Lower lobe of right lung (tissue), 2 donors: ENCODE measurements at regions not wholly inside any gene's neighbourhood (a gene's known extent, or its start where the extent isn't known, plus 50 kb on each side); places are given as distances from the start of the nearest gene placed in this dataset.

ENCODE experiments used
- ATAC-seq, 2 donors: fragments of 200-7000 bp; cut with Tn5 transposase; one replicate each; pipeline ENCODE4 v1.9.1; 2020 to 2022; ENCODE audit warnings: mild to moderate bottlenecking in 2 of 2, moderate library complexity in 2 of 2
- DNase-seq: peaks from one replicate; pipeline ENCODE4 v3.0.0-alpha.2; 2020
- H3K27ac ChIP-seq: fragments of 200-600 bp; one replicate; pipeline ENCODE4 v1.8.0; 2022
- H3K27me3 ChIP-seq: fragments of 200-600 bp; one replicate; pipeline ENCODE4 v1.8.0; 2022; ENCODE audit warnings: low read depth
- H3K36me3 ChIP-seq: fragments of 200-600 bp; one replicate; pipeline ENCODE4 v1.8.0; 2022; ENCODE audit warnings: mild to moderate bottlenecking
- H3K4me1 ChIP-seq: fragments of 200-600 bp; one replicate; pipeline ENCODE4 v1.8.0; 2022
- H3K4me3 ChIP-seq: fragments of 200-600 bp; one replicate; pipeline ENCODE4 v1.8.0; 2022; ENCODE audit warnings: mild to moderate bottlenecking
- H3K9me3 ChIP-seq: fragments of 200-600 bp; one replicate; pipeline ENCODE4 v1.8.0; 2022
- intact Hi-C: fragments of 100-400 bp; cut with DNase I; formaldehyde crosslinking; loops from one replicate; pipeline ENCODE4 v1.11.0; 2022
- TF ChIP-seq, protein P1 (sequence below): fragments of 200-600 bp; IDR thresholded peaks from one replicate; pipeline ENCODE4 v1.8.0; 2022; ENCODE audit warnings: antibody characterized with exemption, mild to moderate bottlenecking
- donor health status: DM: no; HTN: yes; CAD: no; lungs with severe emphysema.

DNA sequence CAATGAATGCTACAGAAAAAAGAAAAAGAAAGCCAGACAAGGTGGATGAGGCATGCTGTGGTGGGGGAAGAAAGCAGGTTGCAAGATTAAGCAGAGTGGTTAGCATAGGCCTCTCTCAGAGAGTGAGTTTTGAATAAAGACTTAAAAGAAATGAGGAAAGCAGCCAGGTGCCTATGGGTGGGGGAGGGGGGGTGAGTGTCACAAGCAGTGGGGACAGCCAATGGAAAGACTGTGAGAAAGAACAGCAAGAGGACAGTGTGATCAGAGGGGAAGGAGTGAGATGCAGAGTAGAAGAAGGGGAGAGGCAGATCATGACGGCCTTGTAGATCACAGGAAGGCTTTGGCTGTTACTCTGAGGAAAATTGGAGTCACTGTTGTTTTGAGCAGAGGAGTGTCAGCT is 162.5 kb downstream of the SOX3 start:
- TF ChIP-seq, protein P1, sequence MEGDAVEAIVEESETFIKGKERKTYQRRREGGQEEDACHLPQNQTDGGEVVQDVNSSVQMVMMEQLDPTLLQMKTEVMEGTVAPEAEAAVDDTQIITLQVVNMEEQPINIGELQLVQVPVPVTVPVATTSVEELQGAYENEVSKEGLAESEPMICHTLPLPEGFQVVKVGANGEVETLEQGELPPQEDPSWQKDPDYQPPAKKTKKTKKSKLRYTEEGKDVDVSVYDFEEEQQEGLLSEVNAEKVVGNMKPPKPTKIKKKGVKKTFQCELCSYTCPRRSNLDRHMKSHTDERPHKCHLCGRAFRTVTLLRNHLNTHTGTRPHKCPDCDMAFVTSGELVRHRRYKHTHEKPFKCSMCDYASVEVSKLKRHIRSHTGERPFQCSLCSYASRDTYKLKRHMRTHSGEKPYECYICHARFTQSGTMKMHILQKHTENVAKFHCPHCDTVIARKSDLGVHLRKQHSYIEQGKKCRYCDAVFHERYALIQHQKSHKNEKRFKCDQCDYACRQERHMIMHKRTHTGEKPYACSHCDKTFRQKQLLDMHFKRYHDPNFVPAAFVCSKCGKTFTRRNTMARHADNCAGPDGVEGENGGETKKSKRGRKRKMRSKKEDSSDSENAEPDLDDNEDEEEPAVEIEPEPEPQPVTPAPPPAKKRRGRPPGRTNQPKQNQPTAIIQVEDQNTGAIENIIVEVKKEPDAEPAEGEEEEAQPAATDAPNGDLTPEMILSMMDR = no peak
- H3K4me3 ChIP-seq = no peak overlapping the region
- no peaks in the 10 kb centered on the region for H3K9me3 ChIP-seq
- no peak overlapping the region for H3K27ac ChIP-seq
- DNase-seq (no peak), ATAC-seq (no peak)
- H3K4me1 ChIP-seq = no peaks in the 10 kb centered on the region
- intact Hi-C loops = no loop called here
- no peaks in the 10 kb centered on the region for H3K27me3 ChIP-seq
- no peaks in the 10 kb centered on the region for H3K36me3 ChIP-seq

DNA sequence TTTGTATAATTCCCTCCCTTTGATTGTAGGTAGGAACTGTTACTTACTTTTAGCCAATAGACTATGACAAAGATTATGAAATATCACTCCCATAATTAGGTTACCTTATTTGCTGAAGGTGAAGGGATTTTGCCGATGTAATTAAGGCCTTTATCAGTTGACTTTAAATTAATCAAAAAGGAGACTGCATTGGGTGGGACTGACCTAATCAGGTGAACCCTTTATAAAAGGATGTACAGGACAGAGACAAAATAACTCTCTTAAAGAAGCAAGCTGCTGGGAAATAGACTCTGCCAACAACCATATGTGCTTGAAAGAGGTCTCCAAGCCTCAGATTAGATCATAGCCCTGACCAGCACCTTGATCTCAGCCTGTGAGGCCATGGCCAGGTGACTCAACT is 167.6 kb downstream of the SOX3 start:
- H3K36me3 ChIP-seq = no peaks in the 10 kb centered on the region
- no peak for DNase-seq
- no peaks in the 10 kb centered on the region for H3K9me3 ChIP-seq
- no peaks in the 10 kb centered on the region for H3K4me1 ChIP-seq
- no peak overlapping the region for H3K4me3 ChIP-seq
- TF ChIP-seq, protein P1 = no peak
- intact Hi-C loops = no loop called here
- no peak for ATAC-seq
- H3K27ac ChIP-seq = no peak overlapping the region
- H3K27me3 ChIP-seq = no peaks in the 10 kb centered on the region

DNA sequence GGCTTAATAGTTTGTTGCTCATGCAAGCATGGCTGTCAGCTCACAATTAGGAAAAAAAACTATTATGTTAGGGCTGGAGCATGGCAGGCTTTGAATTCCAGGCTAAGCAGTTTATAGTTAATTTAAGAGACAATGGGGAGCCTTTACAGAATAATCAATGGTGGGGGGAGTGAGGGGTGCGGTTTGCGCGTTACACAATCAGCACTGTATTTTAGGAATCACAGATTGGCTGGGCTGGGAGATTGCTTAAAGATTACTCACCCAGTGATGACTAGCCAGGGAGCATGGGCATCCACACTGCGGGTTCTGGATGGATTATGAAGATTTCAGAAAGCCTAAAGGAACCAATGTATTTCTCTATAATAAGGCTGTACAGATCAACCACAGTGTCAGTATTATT is 186.6 kb downstream of the SOX3 start:
- ATAC-seq (no peak), DNase-seq (no peak)
- H3K9me3 ChIP-seq = no peaks in the 10 kb centered on the region
- H3K27me3 ChIP-seq = no peaks in the 10 kb centered on the region
- H3K27ac ChIP-seq = no peak overlapping the region
- TF ChIP-seq, protein P1 = no peak
- no peak overlapping the region for H3K4me3 ChIP-seq
- intact Hi-C loops = no loop called here
- no peaks in the 10 kb centered on the region for H3K4me1 ChIP-seq
- H3K36me3 ChIP-seq = no peaks in the 10 kb centered on the region

DNA sequence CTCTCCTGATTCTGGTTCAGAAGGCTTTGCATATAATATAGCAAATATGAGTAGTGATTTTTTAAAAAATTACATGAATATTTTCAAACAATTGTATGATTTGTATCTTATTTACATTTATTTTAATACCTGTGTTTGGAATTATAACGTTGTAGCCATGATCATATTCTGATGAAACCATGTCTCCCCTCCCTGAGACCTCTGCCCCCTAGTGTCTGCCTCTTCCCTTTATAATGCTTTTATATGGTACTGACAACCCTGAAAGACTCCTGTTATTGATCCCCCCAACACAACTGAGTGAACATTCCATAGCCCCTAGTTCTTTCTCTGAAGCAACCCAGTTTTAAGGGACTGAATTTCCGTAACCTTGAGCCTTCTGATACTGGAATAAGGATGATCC is 187.4 kb downstream of the SOX3 start:
- DNase-seq (no peak), ATAC-seq (no peak)
- Histone ChIP-seq H3K36me3 (no peaks in the 10 kb centered on the region), H3K4me1 (no peaks in the 10 kb centered on the region), H3K27me3 (no peaks in the 10 kb centered on the region), H3K9me3 (no peaks in the 10 kb centered on the region), H3K27ac (no peak overlapping the region), H3K4me3 (no peak overlapping the region)
- intact Hi-C loops = no loop called here
- TF ChIP-seq, protein P1 = no peak

DNA sequence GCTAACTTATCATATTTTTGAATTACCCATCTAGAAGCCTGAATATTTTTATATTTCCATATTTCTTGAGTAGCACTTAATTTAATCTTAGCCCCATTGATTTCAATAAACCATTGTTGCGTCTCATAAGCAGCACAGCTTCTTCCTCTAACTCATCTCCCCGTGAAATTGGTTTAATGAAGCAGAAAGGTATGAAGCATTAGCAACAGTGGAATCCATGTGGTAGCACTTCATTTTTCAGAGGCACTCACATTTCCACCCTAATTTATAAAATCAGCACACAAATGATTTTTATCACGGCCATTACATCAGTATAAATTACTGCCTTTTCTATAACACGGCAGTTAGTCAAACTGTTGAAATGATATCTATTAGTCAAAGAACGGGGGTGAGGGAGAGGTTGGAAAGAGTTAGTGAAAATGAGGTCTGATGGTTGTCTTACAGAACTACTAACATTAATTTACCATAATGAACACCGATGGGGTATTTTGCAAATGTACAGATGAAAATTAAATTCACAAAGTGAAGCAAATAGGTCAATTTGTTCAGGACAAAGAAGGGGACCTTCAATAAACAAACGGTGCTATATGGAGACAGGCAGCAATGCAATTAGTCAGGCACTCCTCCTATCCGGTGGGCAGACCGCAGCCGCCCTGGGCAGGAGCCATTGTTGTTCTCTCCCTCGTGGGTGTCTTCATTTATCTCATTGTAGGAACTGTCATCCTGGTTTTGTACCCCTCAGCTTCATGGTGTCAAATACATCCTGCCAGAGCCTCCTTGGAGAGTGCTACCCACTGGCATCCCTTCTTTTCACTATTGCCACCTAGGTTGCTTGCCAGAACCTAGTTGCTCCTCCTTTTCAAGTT is 205.7 kb downstream of the SOX3 start:
- DNase-seq (no peak), ATAC-seq (no peak)
- Histone ChIP-seq H3K27ac (no peak overlapping the region), H3K36me3 (no peaks in the 10 kb centered on the region), H3K4me3 (no peak overlapping the region), H3K9me3 (no peaks in the 10 kb centered on the region), H3K4me1 (no peaks in the 10 kb centered on the region), H3K27me3 (no peaks in the 10 kb centered on the region)
- intact Hi-C loops = no loop called here
- TF ChIP-seq, protein P1 = no peak
